H9 (cell line): ENCODE measurements at regions not wholly inside any gene's neighbourhood (a gene's known extent, or its start where the extent isn't known, plus 50 kb on each side); places are given as distances from the start of the nearest gene placed in this dataset.

Experiments used
- DNase-seq: peaks from one replicate; pipeline ENCODE4 v3.0.0-alpha.2; 2017
- H2AFZ ChIP-seq: one replicate; pipeline ENCODE4 v1.6.1; 2013; ENCODE audit warnings: mild to moderate bottlenecking, low read length, control low read depth, moderate library complexity
- H2AK5ac ChIP-seq: 2 replicates; pipeline ENCODE4 v1.6.1; 2013; ENCODE audit warnings: low read length, control low read depth, mixed read lengths; ENCODE audit not compliant: insufficient read length
- H2BK120ac ChIP-seq: one replicate; pipeline ENCODE4 v1.6.1; 2013; ENCODE audit warnings: low read depth, mild to moderate bottlenecking, low read length, control low read depth, inconsistent platforms; ENCODE audit not compliant: poor library complexity, severe bottlenecking
- H2BK12ac ChIP-seq: 2 replicates; pipeline ENCODE4 v1.6.1; 2013; ENCODE audit warnings: low read length, control low read depth, mixed read lengths, low read depth; ENCODE audit not compliant: insufficient read length
- H2BK15ac ChIP-seq: 2 replicates; pipeline ENCODE4 v1.6.1; 2013; ENCODE audit warnings: low read depth, low read length, control low read depth
- H2BK20ac ChIP-seq: one replicate; pipeline ENCODE4 v1.6.1; 2013; ENCODE audit warnings: low read depth, mild to moderate bottlenecking, low read length, control low read depth, inconsistent platforms; ENCODE audit not compliant: poor library complexity, severe bottlenecking
- H2BK5ac ChIP-seq: 2 replicates; pipeline ENCODE4 v1.6.1; 2013; ENCODE audit warnings: low read length, control low read depth, mixed read lengths; ENCODE audit not compliant: insufficient read length
- H3K14ac ChIP-seq: 2 replicates; pipeline ENCODE4 v1.6.1; 2013; ENCODE audit warnings: low read length, control low read depth; ENCODE audit not compliant: insufficient read depth
- H3K18ac ChIP-seq: 2 replicates; pipeline ENCODE4 v1.6.1; 2013; ENCODE audit warnings: low read depth, mild to moderate bottlenecking, mixed read lengths, low read length, control low read depth; ENCODE audit not compliant: insufficient read length
- H3K23ac ChIP-seq: 2 replicates; pipeline ENCODE4 v1.6.1; 2013; ENCODE audit warnings: low read length, control low read depth, mixed read lengths, low read depth; ENCODE audit not compliant: insufficient read length
- H3K23me2 ChIP-seq: 2 replicates; pipeline ENCODE4 v1.6.1; 2013; ENCODE audit warnings: low read depth, mild to moderate bottlenecking, mixed read lengths, low read length, control low read depth; ENCODE audit not compliant: insufficient read length, poor library complexity, severe bottlenecking
- H3K27ac ChIP-seq: 2 replicates; pipeline ENCODE4 v1.5.1; 2013; ENCODE audit warnings: low read length, control low read depth, mixed read lengths, low read depth; ENCODE audit not compliant: insufficient read length
- H3K27me3 ChIP-seq: 2 replicates; pipeline ENCODE4 v1.6.1; 2013; ENCODE audit warnings: low read length, control low read depth, inconsistent platforms; ENCODE audit not compliant: insufficient read depth
- H3K4ac ChIP-seq: 2 replicates; pipeline ENCODE4 v1.6.1; 2013; ENCODE audit warnings: low read depth, mild to moderate bottlenecking, control low read depth, inconsistent platforms, low read length, moderate library complexity
- H3K4me1 ChIP-seq: 2 replicates; pipeline ENCODE4 v1.6.1; 2013; ENCODE audit warnings: low read length, control low read depth, inconsistent platforms; ENCODE audit not compliant: insufficient read depth
- H3K4me2 ChIP-seq: 2 replicates; pipeline ENCODE4 v1.6.1; 2013; ENCODE audit warnings: low read length, control low read depth, mixed read lengths; ENCODE audit not compliant: insufficient read length, insufficient read depth
- H3K56ac ChIP-seq: 2 replicates; pipeline ENCODE4 v1.6.1; 2013; ENCODE audit warnings: low read depth, mild to moderate bottlenecking, mixed read lengths, low read length, control low read depth; ENCODE audit not compliant: insufficient read length
- H3K79me1 ChIP-seq: 2 replicates; pipeline ENCODE4 v1.6.1; 2013; ENCODE audit warnings: low read depth, mild to moderate bottlenecking, moderate library complexity, low read length, control low read depth, inconsistent platforms; ENCODE audit not compliant: insufficient read depth, poor library complexity, severe bottlenecking
- H3K79me2 ChIP-seq: 2 replicates; pipeline ENCODE4 v1.6.1; 2013; ENCODE audit warnings: low read length, control low read depth, inconsistent platforms; ENCODE audit not compliant: insufficient read depth
- H3K9ac ChIP-seq: 2 replicates; pipeline ENCODE4 v1.6.1; 2013; ENCODE audit warnings: low read length, control low read depth, mixed read lengths; ENCODE audit not compliant: insufficient read length; ENCODE audit errors: extremely low read depth
- H3K9me3 ChIP-seq: one replicate; pipeline ENCODE4 v1.6.1; 2013; ENCODE audit warnings: low read depth, low read length, inconsistent platforms; ENCODE audit not compliant: control insufficient read depth
- H3T11ph ChIP-seq: one replicate; pipeline ENCODE4 v1.6.1; 2013; ENCODE audit warnings: mild to moderate bottlenecking, low read length, control low read depth, inconsistent platforms
- H4K20me1 ChIP-seq: one replicate; pipeline ENCODE4 v1.6.1; 2013; ENCODE audit not compliant: control insufficient read depth, insufficient read length, insufficient read depth
- H4K5ac ChIP-seq: 2 replicates; pipeline ENCODE4 v1.6.1; 2013; ENCODE audit warnings: low read depth, mild to moderate bottlenecking, mixed read lengths, low read length, control low read depth; ENCODE audit not compliant: insufficient read length
- H4K8ac ChIP-seq: replicated peaks from 2 replicates; pipeline ENCODE4 v1.6.1; 2013; ENCODE audit warnings: low read length, control low read depth, mixed read lengths, low read depth; ENCODE audit not compliant: insufficient read length
- H4K91ac ChIP-seq: 2 replicates; pipeline ENCODE4 v1.6.1; 2013; ENCODE audit warnings: low read depth, mild to moderate bottlenecking, moderate library complexity, mixed read lengths, low read length, control low read depth; ENCODE audit not compliant: insufficient read length
- H3K27ac Mint-ChIP-seq, 3 experiments: 2 replicates in 2 of 3; 3 replicates in 1 of 3; pipeline ENCODE4 v1.8.0; 2020 to 2021; ENCODE audit warnings: mixed read lengths in 3 of 3, mild to moderate bottlenecking in 1 of 3, moderate library complexity in 1 of 3
- H3K27me3 Mint-ChIP-seq: 2 replicates; pipeline ENCODE4 v1.8.0; 2021; ENCODE audit warnings: low read depth, mild to moderate bottlenecking, moderate library complexity, mixed read lengths
- H3K36me3 Mint-ChIP-seq, 3 experiments: 2 replicates in 2 of 3; 3 replicates in 1 of 3; pipeline ENCODE4 v1.8.0; 2020 to 2021; ENCODE audit warnings: low read depth in 3 of 3, mixed read lengths in 3 of 3; ENCODE audit not compliant: insufficient read depth in 1 of 3
- H3K4me1 Mint-ChIP-seq, 2 experiments: 2 replicates each; pipeline ENCODE4 v1.8.0; 2020; ENCODE audit warnings: mixed read lengths in 2 of 2
- H3K4me3 Mint-ChIP-seq, 2 experiments: 2 replicates in 1 of 2; 3 replicates in 1 of 2; pipeline ENCODE4 v1.8.0; 2020 to 2021; ENCODE audit warnings: mild to moderate bottlenecking in 2 of 2, mixed read lengths in 2 of 2, moderate library complexity in 1 of 2
- H3K9me3 Mint-ChIP-seq, 2 experiments: 2 replicates in 1 of 2; 3 replicates in 1 of 2; pipeline ENCODE4 v1.8.0; 2020; ENCODE audit warnings: mild to moderate bottlenecking in 2 of 2, mixed read lengths in 2 of 2, moderate library complexity in 1 of 2
- WGBS: extraction: QIAGEN DNeasy Blood & Tissue Kit; methylation state at CpG from one replicate; pipeline ENCODE4 v1.1.7; 2013; ENCODE audit warnings: missing lambda C conversion rate, low lambda C conversion rate, mixed read lengths; ENCODE audit not compliant: insufficient read length; ENCODE audit errors: extremely low coverage; 5-methylcytosine and 5-hydroxymethylcytosine counted together
- TF ChIP-seq, protein P1 (sequence below): fragments of 200-600 bp; sonication (generic); conservative IDR thresholded peaks from 3 replicates; pipeline ENCODE4 v1.8.0; 2021; ENCODE audit warnings: antibody characterized with exemption, mild to moderate bottlenecking

DNA sequence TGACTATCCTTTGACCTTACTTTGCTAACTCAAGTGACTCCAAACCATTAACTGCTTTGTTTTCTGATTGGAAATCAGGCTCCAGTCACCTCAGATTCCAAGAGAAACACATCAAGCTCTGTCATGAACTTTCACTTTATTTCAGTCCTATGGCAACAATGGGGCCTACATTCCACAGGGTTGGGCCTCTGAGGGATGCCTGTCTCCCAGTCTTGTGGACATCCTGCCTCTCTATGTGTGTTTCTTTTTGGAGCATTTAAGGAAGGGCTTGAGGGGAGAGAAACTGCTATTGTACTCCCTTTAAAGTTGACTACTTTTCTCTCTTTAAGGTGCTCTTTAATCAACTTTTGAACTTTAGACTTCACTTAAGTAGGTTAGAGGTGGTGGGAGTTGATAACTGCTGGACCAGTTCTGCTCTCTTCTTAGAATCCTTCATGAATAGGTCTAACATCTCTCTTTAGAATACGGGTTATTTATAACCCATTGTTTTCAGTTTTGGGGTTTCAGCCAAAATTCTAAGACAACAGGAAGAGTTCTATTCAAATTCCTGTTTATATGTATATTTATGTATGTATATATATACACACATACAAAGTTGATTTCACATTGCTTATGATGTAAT lies 274.3 kb upstream of the NR3C2 start:
- no peak overlapping the region for H2BK20ac ChIP-seq
- no CpG with 5 or more reads among the region's 1 CpG for WGBS
- H2BK120ac ChIP-seq, result no peak overlapping the region
- no peaks in the 10 kb centered on the region for H3K79me1 ChIP-seq
- Mint-ChIP-seq H3K4me3 (no peak overlapping the region), H3K27me3 (no peaks in the 10 kb centered on the region), H3K9me3 (peaks cover 0 to 4% of the 10 kb centered on the region in 2 experiments; a peak in 1 of 5 replicates), H3K27ac (peak overlapping the region in 1 of 3 experiments; percentile 24; a peak in 1 of 7 replicates), H3K36me3 (no peaks in the 10 kb centered on the region), H3K4me1 (peaks cover 7% of the 10 kb centered on the region in 2 experiments)
- H2BK5ac ChIP-seq, result no peak overlapping the region
- no peak overlapping the region for H2BK12ac ChIP-seq
- H4K5ac ChIP-seq, result no peak overlapping the region
- no peak for DNase-seq
- H3K27me3 ChIP-seq, result no peaks in the 10 kb centered on the region
- H3K4me2 ChIP-seq, result no peak overlapping the region
- H3T11ph ChIP-seq, result no peak overlapping the region
- H3K23ac ChIP-seq, result no peak overlapping the region
- H3K4me1 ChIP-seq, result no peaks in the 10 kb centered on the region
- H4K8ac ChIP-seq, result no peak overlapping the region
- no peak overlapping the region for H3K14ac ChIP-seq
- H3K56ac ChIP-seq, result no peak overlapping the region
- no peak overlapping the region for H3K27ac ChIP-seq
- no peak overlapping the region for H3K18ac ChIP-seq
- no peaks in the 10 kb centered on the region for H3K9me3 ChIP-seq
- H4K91ac ChIP-seq, result no peak overlapping the region
- H3K4ac ChIP-seq, result no peak overlapping the region
- TF ChIP-seq, protein P1, sequence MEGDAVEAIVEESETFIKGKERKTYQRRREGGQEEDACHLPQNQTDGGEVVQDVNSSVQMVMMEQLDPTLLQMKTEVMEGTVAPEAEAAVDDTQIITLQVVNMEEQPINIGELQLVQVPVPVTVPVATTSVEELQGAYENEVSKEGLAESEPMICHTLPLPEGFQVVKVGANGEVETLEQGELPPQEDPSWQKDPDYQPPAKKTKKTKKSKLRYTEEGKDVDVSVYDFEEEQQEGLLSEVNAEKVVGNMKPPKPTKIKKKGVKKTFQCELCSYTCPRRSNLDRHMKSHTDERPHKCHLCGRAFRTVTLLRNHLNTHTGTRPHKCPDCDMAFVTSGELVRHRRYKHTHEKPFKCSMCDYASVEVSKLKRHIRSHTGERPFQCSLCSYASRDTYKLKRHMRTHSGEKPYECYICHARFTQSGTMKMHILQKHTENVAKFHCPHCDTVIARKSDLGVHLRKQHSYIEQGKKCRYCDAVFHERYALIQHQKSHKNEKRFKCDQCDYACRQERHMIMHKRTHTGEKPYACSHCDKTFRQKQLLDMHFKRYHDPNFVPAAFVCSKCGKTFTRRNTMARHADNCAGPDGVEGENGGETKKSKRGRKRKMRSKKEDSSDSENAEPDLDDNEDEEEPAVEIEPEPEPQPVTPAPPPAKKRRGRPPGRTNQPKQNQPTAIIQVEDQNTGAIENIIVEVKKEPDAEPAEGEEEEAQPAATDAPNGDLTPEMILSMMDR, result no peak
- no peaks in the 10 kb centered on the region for H3K79me2 ChIP-seq
- no peaks in the 10 kb centered on the region for H3K23me2 ChIP-seq
- H2AK5ac ChIP-seq, result no peak overlapping the region
- no peak overlapping the region for H2BK15ac ChIP-seq
- H4K20me1 ChIP-seq, result no peaks in the 10 kb centered on the region
- no peak overlapping the region for H3K9ac ChIP-seq
- no peak overlapping the region for H2AFZ ChIP-seq
